ENCODE measurements at regions not wholly inside any gene's neighbourhood (a gene's known extent, or its start where the extent isn't known, plus 50 kb on each side); places are given as distances from the start of the nearest gene placed in this dataset.
"Not testable (repeated sequence)": the region's sequence is repeated elsewhere in the genome, so short reads cannot be mapped to it uniquely, and the experiment has no call there.

DNA sequence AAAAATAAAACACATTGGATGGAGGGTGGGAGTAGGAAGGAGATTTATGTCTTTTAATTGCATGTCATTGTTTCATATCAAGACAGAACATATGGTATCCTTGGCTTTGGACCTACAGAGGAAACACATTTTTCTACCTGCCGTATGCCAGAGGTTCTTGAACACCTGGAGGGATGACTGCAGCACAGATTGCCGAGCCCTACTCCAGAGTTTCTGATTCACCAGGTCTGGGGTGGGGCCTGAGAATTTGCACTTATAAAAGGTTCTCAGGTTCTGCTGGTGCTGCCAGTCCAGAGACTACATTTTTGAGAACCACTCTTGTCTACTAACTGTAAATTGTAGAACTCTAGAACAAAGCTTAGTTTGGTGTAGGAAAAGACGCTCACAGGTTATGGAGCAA is 61.3 kb upstream of the CSPG4 start:
- ATAC-seq (replicated peaks); H3K27me3 Mint-ChIP-seq; H3K36me3 Mint-ChIP-seq; H3K4me3 Mint-ChIP-seq; H3K27ac Mint-ChIP-seq; H3K9me3 Mint-ChIP-seq; DNase-seq: not testable (repeated sequence)
- H3K4me1 Mint-ChIP-seq, result peaks cover 0 to 14% of the 10 kb centered on the region in 2 donors

- DNase-seq; H3K27me3 Mint-ChIP-seq; H3K4me3 Mint-ChIP-seq; H3K4me1 Mint-ChIP-seq; ATAC-seq (replicated peaks); H3K9me3 Mint-ChIP-seq; H3K36me3 Mint-ChIP-seq; H3K27ac Mint-ChIP-seq: not testable (repeated sequence)
These were observed 58.4 kb upstream of the CSPG4 start for GRCh38 chr15:75771054-75771453.

GRCh38 chr15:75770131-75770530 is 57.5 kb upstream of the CSPG4 start:
- no peaks in the 10 kb centered on the region for H3K4me1 Mint-ChIP-seq
- ATAC-seq (replicated peaks), result no peak

GRCh38 chr15:75768526-75768925 is 55.9 kb upstream of the CSPG4 start:
- H3K4me3 Mint-ChIP-seq; H3K4me1 Mint-ChIP-seq; H3K36me3 Mint-ChIP-seq; H3K9me3 Mint-ChIP-seq; DNase-seq; ATAC-seq (replicated peaks); H3K27me3 Mint-ChIP-seq; H3K27ac Mint-ChIP-seq: not testable (repeated sequence)

More at GRCh38 chr15:75770131-75770530, 57.5 kb upstream of the CSPG4 start:
- Mint-ChIP-seq H3K27ac (no peak overlapping the region), H3K4me3 (no peak overlapping the region), H3K36me3 (no peaks in the 10 kb centered on the region), H3K9me3 (no peaks in the 10 kb centered on the region), H3K27me3 (no peaks in the 10 kb centered on the region)
- DNase-seq, result no peak

- H3K27me3 Mint-ChIP-seq; H3K27ac Mint-ChIP-seq; H3K9me3 Mint-ChIP-seq; H3K4me1 Mint-ChIP-seq; H3K36me3 Mint-ChIP-seq; DNase-seq; H3K4me3 Mint-ChIP-seq; ATAC-seq (replicated peaks): not testable (repeated sequence)
These were observed 53.1 kb upstream of the CSPG4 start for GRCh38 chr15:75765551-75766305.

DNA sequence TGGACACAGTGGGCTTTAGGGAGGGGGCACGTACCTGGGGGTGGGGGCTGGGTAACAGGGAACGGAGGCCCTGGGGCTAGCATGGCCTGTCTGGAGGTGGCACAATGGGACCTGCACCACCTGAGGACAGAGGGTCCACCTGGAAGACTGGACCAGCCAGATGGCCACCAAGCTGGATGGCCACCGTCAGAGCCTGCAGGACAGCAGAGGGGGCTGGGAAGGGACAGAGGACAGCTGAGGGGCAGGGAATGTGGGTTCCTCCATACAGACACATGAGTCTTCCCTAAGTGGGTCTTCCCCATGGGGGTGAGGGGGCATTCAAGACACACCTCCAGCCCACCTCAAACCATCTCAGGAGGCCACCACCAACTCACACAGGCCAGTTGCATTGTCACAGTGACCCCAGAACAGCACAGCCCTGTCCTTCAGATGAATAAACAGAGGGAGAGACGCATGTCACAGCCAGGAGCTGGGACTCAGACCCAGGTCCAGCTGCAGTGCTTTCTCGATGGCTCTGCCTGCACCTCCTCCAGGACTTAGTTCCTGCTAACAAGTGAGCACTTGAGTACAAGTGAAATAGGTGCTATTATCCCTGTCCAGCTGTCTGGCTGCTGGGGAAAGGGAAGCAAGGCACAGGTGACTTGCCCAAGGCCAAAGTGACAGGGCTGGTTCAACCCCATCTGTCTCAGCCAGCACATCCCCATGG is 52.4 kb upstream of the CSPG4 start:
- H3K27me3 Mint-ChIP-seq; H3K4me3 Mint-ChIP-seq; DNase-seq; H3K27ac Mint-ChIP-seq; ATAC-seq (replicated peaks); H3K9me3 Mint-ChIP-seq; H3K36me3 Mint-ChIP-seq; H3K4me1 Mint-ChIP-seq: not testable (repeated sequence)

GRCh38 chr15:75763635-75764600 is 51.3 kb upstream of the CSPG4 start:
- not testable (repeated sequence) for H3K4me1 Mint-ChIP-seq; ATAC-seq (replicated peaks); H3K27ac Mint-ChIP-seq; H3K27me3 Mint-ChIP-seq; H3K4me3 Mint-ChIP-seq; H3K36me3 Mint-ChIP-seq; DNase-seq; H3K9me3 Mint-ChIP-seq

DNA sequence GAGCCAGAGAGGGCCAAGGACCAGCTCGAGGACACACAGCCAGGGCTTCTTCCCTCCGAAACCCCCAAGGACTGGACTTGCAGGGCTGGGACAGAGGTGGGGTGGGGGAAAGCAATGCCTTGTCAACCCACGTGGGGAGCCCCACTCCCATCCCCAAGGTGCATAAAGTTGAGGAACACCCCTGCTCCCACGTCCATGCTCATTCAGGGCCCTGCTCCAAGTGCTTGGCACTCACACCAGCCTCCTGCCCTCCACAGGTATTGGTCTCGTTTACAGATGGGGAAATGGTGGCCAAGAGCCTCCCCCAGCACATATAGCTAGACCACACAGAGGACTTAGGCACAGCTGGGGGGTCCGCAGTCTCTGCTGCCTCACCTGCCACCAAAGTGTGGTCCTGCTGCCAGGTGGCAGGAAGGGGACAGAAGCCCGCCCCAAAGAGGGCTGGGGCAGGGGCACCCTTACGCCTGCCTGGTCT is 50.5 kb upstream of the CSPG4 start:
- peaks cover 0 to 5% of the 10 kb centered on the region in 2 donors for H3K27me3 Mint-ChIP-seq
- no peak overlapping the region for H3K4me3 Mint-ChIP-seq
- peaks cover 12 to 14% of the 10 kb centered on the region in 2 donors for H3K4me1 Mint-ChIP-seq
- H3K9me3 Mint-ChIP-seq, result no peaks in the 10 kb centered on the region
- no peak overlapping the region for H3K27ac Mint-ChIP-seq
- H3K36me3 Mint-ChIP-seq, result no peaks in the 10 kb centered on the region
- ATAC-seq (replicated peaks) (no peak), DNase-seq (no peak)
